ENCODE measurements at regions not wholly inside any gene's neighbourhood (a gene's known extent, or its start where the extent isn't known, plus 50 kb on each side); places are given as distances from the start of the nearest gene placed in this dataset.
"Not testable (repeated sequence)": the region's sequence is repeated elsewhere in the genome, so short reads cannot be mapped to it uniquely, and the experiment has no call there.

- no peak for DNase-seq (ENCODE audit: low read depth in 1 of 2, low spot score in 1 of 2)
Measured at GRCh38 chr12:124091835-124092234, 118.8 kb downstream of the ZNF664 start.

GRCh38 chr12:124092532-124092931, 119.5 kb downstream of the ZNF664 start:
- H3K4me1 ChIP-seq; H3K9me3 ChIP-seq; POLR2A ChIA-PET; DNase-seq (ENCODE audit: low read depth in 1 of 2, low spot score in 1 of 2); H3K4me3 ChIP-seq; H3K27ac ChIP-seq; ATAC-seq; H3K4me2 ChIP-seq: not testable (repeated sequence)
- FAIRE-seq: peak; percentile 13
- CTCF ChIA-PET: interaction anchor here (0.6 kb wide), 1 partner anchor 24 kb away, joined by 4 read pairs; no protein-coding TSS in a partner anchor

More at GRCh38 chr12:124091835-124092234, 118.8 kb downstream of the ZNF664 start:
- 48% methylated on average over 3 of the region's 3 CpGs for WGBS (ENCODE audit: missing lambda C conversion rate)
- H3K4me2 ChIP-seq: no peak overlapping the region
- no peak overlapping the region for H3K4me3 ChIP-seq
- H3K9me3 ChIP-seq: 0 out of 3 replicates have a peak, but pooled peaks cover 7% of the 10 kb centered on the region
- no peaks in the 10 kb centered on the region for H3K4me1 ChIP-seq
- FAIRE-seq (no peak), ATAC-seq (no peak)
- POLR2A ChIA-PET: no interaction called here
- CTCF ChIA-PET: interaction anchor here (0.6 kb wide), 1 partner anchor 23 kb away, joined by 4 read pairs; no protein-coding TSS in a partner anchor
- H3K27ac ChIP-seq: no peak overlapping the region
- no peak for TF ChIP-seq RARB (CRISPR knock-in tag; IDR thresholded peaks at IDR 0.05)
- no peak for TF ChIP-seq CHD4 (IDR thresholded peaks at IDR 0.05; ENCODE audit: borderline replicate concordance)
- no peak for TF ChIP-seq CBX8 (IDR thresholded peaks at IDR 0.05)
- no peak for TF ChIP-seq JUN (IDR thresholded peaks at IDR 0.05)
- no peak for TF ChIP-seq POLR2A (IDR thresholded peaks at IDR 0.05; ENCODE audit: low read length)
- TF ChIP-seq HOXB5 (CRISPR knock-in tag; IDR thresholded peaks at IDR 0.05): no peak
- TF ChIP-seq FOSB (CRISPR knock-in tag; IDR thresholded peaks at IDR 0.05): no peak
- TF ChIP-seq NR3C1 (IDR thresholded peaks at IDR 0.05): no peak
- no peak for TF ChIP-seq POLR2AphosphoS2 (conservative IDR thresholded peaks at IDR 0.05; ENCODE audit: low read length)
- TF ChIP-seq HDAC2 (IDR thresholded peaks at IDR 0.05): no peak
- TF ChIP-seq HES2 (IDR thresholded peaks at IDR 0.05): no peak
- TF ChIP-seq, protein P1, sequence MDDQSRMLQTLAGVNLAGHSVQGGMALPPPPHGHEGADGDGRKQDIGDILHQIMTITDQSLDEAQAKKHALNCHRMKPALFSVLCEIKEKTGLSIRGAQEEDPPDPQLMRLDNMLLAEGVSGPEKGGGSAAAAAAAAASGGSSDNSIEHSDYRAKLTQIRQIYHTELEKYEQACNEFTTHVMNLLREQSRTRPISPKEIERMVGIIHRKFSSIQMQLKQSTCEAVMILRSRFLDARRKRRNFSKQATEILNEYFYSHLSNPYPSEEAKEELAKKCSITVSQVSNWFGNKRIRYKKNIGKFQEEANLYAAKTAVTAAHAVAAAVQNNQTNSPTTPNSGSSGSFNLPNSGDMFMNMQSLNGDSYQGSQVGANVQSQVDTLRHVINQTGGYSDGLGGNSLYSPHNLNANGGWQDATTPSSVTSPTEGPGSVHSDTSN (IDR thresholded peaks at IDR 0.05): no peak
- TF ChIP-seq EP300 (IDR thresholded peaks at IDR 0.05): no peak

DNA sequence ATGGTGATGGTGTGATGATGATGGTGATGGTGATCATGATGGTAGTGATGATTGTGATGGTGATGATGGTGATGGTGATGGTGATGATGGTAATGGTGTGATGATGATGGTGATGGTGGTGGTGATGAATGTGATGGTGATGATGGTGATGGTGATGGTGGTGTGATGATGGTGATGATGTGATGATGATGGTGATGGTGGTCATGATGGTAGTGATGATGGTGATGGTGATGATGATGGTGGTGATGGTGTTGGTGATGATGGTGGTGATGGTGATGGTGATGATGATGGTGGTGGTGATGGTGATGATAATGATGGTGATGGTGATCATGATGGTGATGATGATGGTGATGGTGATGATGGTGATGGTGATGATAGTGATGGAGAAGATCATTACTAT, 120.3 kb downstream of the ZNF664 start:
- Histone ChIP-seq H3K4me2 (no peak overlapping the region), H3K27ac (no peak overlapping the region), H3K4me1 (no peaks in the 10 kb centered on the region), H3K9me3 (0 out of 3 replicates have a peak, but pooled peaks cover 7% of the 10 kb centered on the region), H3K4me3 (no peak overlapping the region)
- no peak for FAIRE-seq
- no peak for ATAC-seq
- TF ChIP-seq HDAC2 (IDR thresholded peaks at IDR 0.05): no peak
- TF ChIP-seq HOXA7 (CRISPR knock-in tag; IDR thresholded peaks at IDR 0.05): no peak
- no peak for TF ChIP-seq ZC3H11A (IDR thresholded peaks at IDR 0.05)
- TF ChIP-seq POLR2AphosphoS2 (conservative IDR thresholded peaks at IDR 0.05; ENCODE audit: low read length): no peak
- no peak for TF ChIP-seq CBX2 (IDR thresholded peaks at IDR 0.05; ENCODE audit: borderline replicate concordance, low read depth)
- TF ChIP-seq FOXS1 (CRISPR knock-in tag; IDR thresholded peaks at IDR 0.05): no peak
- TF ChIP-seq EHMT2 (IDR thresholded peaks at IDR 0.05; ENCODE audit: low read depth): no peak
- TF ChIP-seq JUN (IDR thresholded peaks at IDR 0.05): no peak
- TF ChIP-seq NR3C1 (IDR thresholded peaks at IDR 0.05): no peak
- TF ChIP-seq, protein P2, sequence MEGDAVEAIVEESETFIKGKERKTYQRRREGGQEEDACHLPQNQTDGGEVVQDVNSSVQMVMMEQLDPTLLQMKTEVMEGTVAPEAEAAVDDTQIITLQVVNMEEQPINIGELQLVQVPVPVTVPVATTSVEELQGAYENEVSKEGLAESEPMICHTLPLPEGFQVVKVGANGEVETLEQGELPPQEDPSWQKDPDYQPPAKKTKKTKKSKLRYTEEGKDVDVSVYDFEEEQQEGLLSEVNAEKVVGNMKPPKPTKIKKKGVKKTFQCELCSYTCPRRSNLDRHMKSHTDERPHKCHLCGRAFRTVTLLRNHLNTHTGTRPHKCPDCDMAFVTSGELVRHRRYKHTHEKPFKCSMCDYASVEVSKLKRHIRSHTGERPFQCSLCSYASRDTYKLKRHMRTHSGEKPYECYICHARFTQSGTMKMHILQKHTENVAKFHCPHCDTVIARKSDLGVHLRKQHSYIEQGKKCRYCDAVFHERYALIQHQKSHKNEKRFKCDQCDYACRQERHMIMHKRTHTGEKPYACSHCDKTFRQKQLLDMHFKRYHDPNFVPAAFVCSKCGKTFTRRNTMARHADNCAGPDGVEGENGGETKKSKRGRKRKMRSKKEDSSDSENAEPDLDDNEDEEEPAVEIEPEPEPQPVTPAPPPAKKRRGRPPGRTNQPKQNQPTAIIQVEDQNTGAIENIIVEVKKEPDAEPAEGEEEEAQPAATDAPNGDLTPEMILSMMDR (IDR thresholded peaks at IDR 0.05): no peak
- no peak for TF ChIP-seq RFX5 (IDR thresholded peaks at IDR 0.05)
- TF ChIP-seq TFCP2L1 (CRISPR knock-in tag; IDR thresholded peaks at IDR 0.05): no peak
- TF ChIP-seq HOXB13 (CRISPR knock-in tag; IDR thresholded peaks at IDR 0.05; ENCODE audit: low read depth): no peak
- no peak for TF ChIP-seq NFE2L2 (conservative IDR thresholded peaks at IDR 0.05; ENCODE audit: low read length)
- no peak for TF ChIP-seq CHD4 (IDR thresholded peaks at IDR 0.05; ENCODE audit: borderline replicate concordance)
- TF ChIP-seq, protein P3, sequence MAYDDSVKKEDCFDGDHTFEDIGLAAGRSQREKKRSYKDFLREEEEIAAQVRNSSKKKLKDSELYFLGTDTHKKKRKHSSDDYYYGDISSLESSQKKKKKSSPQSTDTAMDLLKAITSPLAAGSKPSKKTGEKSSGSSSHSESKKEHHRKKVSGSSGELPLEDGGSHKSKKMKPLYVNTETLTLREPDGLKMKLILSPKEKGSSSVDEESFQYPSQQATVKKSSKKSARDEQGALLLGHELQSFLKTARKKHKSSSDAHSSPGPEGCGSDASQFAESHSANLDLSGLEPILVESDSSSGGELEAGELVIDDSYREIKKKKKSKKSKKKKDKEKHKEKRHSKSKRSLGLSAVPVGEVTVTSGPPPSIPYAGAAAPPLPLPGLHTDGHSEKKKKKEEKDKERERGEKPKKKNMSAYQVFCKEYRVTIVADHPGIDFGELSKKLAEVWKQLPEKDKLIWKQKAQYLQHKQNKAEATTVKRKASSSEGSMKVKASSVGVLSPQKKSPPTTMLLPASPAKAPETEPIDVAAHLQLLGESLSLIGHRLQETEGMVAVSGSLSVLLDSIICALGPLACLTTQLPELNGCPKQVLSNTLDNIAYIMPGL (CRISPR knock-in tag; IDR thresholded peaks at IDR 0.05; ENCODE audit: borderline replicate concordance): no peak
- no peak for TF ChIP-seq RARB (CRISPR knock-in tag; IDR thresholded peaks at IDR 0.05)
- no peak for TF ChIP-seq EP300 (IDR thresholded peaks at IDR 0.05)
- no peak for TF ChIP-seq RCOR1 (IDR thresholded peaks at IDR 0.05; ENCODE audit: low read depth, low read length)
- ChIA-PET POLR2A (no interaction called here), CTCF (no interaction called here)
- DNase-seq (ENCODE audit: low read depth in 1 of 2, low spot score in 1 of 2): no peak
